GM19035 (cell line): ENCODE measurements at regions not wholly inside any gene's neighbourhood (a gene's known extent, or its start where the extent isn't known, plus 50 kb on each side); places are given as distances from the start of the nearest gene placed in this dataset.
"Not testable (repeated sequence)": the region's sequence is repeated elsewhere in the genome, so short reads cannot be mapped to it uniquely, and the experiment has no call there.

Source experiments
- ATAC-seq: cut with Tn5 transposase; IDR thresholded peaks from one replicate; pipeline ENCODE4 v1.9.1; 2021; ENCODE audit not compliant: unreplicated experiment

DNA sequence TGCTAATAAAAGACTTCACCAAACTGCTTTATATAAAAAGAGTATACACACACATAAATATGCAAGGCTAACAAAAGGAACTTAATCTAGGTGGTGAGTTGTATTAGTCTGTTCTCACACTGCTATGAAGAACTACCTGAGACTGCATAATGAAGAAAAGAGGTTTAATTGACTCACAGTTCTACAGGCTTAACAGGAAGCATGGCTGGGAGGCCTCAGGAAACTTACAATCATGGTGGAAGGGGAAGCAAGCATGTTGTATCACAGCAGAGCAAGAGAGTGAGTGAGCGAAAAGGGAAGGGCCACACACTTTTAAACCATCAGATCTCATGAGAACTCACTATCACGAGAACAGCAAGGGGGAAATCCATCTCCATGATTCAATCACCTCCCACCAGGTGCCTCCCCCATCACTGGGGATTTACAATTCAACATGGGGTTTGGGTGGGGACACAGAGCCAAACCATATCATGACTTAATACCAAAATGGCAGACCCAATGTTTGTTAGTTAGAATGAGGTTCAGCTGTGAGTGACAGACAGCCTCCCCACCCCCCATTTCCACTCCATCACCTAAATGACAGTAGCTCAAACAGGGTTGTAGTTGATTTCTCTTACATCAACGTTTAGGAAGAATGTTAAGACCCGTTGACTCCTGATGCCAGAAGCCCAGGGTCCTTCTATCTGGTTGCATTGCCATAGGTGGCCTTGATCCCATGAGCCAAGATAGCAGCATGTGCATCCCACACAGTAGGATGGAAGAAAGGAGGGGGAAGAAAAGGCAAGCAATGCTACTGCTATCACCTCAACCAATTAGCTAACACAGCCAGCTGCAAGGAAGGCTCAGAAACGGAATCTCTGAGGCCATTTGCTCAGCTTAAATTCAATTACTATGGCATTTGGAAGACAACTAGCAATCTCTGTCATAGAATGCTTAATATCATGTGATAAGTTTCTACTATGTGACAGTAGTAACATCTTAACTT lies 77.0 kb downstream of the CCDC71L start:
- no peak for ATAC-seq

DNA sequence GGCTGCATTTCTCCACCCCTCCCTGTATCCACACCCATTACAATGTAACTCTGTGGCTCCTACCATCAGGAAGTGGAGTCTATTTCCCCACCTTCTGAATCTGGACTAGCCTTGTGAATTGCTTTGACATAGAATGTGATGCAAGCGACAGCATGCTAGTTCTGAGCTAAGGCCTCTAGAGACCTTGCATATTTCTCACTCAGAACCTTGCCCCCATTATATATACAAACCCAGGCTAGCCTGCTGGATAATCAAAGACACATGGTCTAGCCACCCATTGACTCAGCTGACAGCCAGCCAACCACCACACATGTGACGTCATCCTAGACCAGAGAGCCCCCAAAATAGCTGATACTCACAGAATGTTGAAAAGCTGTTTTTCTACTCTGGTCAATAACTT lies 77.9 kb downstream of the CCDC71L start:
- no peak for ATAC-seq

DNA sequence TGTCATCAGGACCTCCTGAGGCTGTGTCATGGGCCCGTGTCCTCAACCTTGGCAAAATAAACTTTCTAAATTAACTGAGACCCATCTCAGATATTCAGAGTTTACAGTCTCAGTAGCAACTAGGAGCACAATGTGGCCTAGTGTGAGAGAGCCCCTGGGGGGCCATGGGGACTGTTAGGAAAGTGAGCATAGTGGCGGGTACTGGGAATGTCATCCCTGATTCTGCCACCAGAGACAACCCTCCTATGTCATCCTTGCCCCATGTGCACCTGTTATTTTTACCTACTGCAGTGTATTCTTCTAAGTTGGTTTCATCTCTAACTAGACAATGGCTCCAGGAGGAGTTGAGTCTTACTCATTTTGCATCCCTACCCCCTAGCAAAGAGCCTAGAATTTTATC lies 78.6 kb downstream of the CCDC71L start:
- no peak for ATAC-seq

DNA sequence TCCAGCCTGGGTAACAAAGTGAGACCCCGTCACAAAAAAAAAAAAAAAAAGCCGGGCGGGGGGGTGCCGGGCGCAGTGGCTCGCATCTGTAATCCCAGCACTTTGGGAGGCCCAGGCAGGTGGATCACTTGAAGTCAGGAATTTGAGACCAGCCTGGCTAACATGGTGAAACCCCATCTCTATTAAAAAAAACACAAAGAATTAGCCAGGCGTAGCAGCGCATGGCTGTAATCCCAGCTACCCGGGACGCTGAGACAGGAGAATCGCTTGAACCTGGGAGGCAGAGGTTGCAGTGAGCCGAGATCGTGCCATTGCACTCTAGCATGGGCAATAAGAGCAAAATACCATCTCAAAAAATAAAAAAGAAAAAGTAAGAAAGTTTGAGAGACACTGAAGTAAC lies 81.9 kb downstream of the CCDC71L start:
- not testable (repeated sequence) for ATAC-seq

DNA sequence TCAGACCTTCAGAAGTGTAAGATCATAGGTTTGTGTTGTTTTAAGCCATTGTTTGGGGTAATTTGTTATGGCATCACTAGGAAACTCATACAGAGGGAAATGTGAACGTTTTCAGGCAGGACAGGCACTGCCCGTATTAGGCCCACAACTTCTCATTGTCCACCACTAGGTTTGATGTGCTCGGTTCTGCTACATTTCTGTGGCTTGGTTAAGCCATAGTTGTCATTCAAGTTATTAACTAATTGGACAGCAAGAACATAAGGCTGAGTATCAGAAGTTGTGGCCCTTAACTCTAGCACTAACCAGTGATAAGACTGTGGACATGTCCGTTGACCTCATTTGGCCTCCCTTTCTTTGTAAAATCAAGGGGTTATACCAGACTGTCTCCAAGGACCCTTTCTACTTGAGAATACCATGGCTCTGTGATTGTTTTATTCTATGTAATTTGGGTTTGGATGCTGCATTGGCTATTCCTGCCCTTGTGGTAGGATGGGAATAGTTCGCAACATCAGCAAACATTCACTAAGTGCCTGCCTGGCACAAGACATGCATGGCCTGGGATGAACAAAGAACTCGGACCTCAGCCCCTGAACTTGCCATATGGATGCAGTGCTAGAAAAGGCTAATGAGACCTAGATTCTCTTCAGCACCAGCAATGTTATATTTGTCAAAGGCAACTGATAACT lies 85.7 kb downstream of the CCDC71L start:
- ATAC-seq: no peak

DNA sequence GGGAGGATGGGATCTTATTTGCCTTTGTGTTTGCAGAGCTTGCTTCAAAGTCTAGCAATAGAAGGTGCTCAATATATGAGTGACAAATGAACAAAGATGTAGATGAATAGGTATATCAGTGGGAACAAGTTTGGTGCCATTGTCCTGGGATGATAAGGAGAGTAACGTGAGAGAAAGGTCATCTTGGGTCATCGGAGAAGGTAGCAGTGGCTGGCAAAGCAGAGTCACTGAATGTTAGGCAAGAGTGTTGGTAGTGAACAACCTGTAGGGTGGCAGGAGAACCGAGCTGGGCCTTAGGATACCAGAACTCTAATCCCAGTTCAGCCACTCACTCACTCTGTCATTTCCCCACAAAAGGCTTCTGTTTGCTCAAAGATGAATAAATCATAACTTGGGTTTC lies 87.2 kb downstream of the CCDC71L start:
- no peak for ATAC-seq

DNA sequence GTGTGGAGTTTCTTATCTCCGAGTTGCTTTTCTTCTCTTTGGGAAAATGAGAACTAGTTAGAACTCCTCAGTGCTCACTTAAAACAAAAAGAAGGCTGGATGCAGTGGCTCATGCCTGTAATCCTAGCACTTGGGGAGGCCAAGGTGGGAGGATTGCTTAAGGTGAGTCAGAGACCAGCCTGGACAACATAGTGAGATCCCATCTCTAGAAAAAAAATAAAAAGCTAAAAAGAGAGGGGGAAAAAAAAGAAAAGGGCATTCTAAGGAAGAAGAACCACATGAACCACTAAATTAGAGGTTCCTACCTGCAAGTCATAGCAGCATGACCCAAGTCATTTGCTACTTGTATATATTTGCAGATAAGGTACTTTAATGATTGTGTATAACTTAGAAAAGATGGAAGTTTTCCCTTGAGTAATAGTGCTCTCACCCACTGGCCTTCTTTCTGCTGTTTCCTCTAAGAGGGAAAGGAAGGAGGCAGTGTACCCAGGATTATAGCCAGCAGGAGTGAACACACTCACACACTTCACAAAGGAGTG lies 87.8 kb downstream of the CCDC71L start:
- no peak for ATAC-seq

DNA sequence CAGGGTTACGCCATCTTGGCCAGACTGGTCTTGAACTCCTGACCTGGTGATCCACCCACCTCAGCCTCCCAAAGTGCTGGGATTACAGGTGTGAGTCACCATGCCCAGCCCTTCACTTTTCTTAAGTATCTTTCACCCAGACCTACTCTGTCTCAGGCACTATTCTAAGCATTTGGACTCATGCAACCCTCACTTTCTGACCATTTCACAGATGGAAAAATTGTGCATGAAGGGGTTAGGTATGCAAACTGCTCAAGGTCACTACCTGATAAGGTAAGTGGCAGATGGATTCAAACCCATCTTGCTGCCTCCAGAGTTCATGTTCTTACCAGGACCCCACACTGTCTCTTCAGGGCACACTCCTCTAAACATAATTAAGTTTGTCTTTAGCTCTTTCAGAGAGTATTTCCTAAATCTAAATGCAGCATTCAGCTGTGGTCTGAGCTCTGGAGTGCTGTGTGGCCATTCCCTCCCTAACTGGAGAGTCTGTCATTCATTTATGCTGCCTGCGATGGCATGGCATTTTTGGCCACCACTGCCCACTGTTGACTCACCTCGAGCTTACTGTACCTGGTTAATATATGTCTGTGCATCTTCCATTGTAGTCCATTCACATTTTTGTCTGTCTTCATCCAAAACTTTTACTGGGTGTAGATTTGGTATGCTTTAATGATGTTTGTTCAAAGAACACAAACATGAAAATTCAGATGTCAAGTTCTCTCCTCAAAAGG lies 88.4 kb downstream of the CCDC71L start:
- ATAC-seq: no peak

DNA sequence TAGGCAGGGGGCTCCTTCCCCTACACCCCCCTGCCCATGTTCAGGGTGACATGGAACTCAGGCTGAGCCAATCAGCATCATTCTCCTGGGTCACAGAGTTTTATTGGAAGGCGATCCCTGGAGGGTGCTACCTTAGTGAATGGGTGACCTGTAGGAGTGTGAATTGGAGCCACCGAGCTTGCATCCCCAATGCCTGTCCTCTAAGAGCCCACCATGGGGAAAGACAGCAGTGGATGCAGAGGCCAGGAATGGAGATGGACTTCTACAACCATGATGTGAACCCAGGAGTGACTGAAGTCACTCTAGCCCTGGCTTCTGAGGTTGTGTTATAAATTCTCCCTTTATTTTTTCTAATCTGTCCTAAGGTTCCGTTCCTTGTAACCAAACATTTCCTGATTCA lies 89.4 kb downstream of the CCDC71L start:
- no peak for ATAC-seq

DNA sequence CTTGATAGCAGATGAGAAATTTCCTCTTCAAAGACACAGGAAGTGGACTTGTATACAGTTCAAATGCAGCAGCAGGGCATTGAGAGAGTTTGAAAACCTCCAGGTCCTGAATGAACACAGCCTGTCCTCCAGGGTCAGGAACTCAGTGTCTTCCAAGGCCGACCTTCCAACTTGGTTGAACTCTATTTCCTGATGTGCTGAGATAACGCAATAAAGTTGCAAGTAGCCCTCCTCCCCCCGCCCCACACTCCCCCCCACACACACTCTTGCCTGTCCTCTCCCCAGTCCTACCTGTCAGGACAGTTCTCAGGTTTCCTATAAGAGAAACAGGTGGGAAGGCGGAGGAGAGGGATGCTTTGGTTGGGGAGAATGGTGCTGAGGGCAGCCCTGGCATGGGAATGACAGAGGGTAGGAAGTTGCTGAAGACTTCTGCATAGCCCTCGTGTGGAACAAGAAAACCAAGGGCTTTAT lies 90.0 kb downstream of the CCDC71L start:
- no peak for ATAC-seq

DNA sequence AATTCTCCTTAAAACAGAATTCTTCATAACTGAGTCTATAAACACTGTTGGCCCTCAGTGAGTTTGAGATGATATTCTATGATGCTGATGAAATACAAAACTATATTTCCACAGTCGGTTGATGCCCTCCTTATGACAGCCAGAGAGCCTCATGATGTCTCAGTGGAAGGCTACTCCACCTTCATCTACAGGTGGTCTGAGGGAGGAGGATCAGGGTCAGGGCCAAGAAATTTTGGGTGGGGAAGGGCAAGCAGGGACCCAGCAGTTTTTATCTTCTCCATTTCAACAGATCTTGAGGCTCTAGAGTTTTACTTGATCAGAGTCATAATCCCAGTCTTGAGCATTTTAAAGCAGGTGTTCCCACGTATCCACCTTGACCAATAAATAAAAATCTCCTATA lies 90.8 kb downstream of the CCDC71L start:
- no peak for ATAC-seq

DNA sequence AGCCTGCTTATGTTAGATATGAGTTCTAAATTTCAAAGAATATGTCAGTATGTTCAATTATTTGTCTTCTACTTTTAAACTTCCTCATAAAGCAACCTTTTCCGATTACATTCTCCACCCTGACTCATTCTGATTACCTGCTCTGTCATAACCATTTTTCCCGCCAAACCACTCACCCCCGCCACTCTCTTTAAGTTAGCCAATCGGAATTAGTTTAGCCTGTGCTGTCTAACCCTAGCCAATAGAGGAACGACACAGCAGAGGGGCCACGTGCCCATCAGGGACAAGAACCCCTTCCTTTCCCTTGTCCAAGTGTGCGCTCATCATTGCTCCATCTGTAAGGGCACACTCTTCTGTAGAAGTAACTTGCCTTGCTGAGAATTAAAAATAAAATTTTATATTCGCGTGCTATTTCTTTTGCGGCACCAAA lies 91.4 kb downstream of the CCDC71L start:
- ATAC-seq: no peak

DNA sequence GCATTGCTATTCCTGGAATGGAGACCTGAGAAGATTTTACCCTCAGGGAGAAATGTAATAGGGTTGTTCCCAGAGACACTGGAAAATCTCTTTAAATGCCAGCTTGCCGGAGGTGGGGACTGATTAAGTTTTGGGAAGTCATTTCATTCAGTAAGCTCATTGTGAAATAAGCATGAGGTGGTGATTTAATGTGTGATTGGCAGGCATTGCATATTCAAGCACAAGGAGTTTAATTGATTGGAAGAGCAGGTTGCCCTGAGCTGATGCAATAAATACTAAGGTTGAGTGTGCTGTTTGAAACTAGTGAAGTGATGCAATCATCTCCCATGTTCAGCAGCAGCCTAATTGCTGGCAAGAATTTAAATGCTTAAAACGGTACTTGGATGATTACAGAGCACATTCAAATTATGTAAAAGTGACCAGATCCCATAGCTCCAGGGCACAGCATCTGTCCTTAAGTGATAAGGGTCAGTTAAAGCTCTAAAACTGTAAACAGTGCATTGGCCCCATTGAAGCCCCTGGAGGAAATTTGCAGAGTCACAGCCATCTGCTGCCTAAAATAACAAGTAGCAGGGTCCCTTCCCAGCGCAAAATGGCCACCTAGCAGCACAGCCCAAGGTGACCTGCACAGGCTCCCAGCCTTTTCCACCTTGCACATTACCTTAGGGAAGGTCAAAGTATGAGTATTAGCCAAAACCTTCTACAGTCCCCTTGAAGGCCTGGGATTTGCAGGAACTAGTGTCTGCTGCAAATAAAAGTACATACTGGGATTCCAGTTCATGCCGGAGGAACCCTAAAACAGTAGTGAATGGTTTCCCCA lies 92.1 kb downstream of the CCDC71L start:
- no peak for ATAC-seq

DNA sequence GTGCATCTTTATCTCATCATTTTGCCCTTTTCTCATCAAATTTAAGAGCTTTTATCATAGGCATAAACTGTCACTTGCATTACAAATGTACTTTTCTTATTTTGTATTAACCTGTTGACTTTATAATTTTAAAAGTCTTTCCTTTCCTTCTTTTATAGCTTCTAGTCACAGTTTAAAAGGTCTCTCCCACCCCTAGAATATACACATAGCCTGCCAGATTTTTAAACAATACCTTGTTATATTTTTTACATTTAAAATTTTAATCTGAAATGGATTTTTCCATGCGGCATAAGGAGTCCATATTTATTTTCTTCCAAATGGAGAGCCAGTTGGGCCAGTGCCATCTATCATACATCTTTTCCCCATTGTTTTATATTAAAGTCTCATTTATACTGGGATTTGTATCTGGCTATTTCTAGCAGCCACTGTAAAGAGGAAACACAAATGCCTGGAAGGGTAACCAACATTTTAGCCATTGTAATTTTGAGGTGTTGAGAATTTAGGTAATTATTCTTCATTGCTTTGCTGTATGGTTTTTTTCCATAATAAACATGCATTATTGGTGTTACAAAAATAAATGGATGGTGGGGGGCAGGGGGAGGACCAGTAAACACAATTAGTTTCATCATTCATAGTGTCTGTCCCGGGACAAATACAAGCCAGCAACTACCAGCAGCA lies 92.8 kb downstream of the CCDC71L start:
- no peak for ATAC-seq

DNA sequence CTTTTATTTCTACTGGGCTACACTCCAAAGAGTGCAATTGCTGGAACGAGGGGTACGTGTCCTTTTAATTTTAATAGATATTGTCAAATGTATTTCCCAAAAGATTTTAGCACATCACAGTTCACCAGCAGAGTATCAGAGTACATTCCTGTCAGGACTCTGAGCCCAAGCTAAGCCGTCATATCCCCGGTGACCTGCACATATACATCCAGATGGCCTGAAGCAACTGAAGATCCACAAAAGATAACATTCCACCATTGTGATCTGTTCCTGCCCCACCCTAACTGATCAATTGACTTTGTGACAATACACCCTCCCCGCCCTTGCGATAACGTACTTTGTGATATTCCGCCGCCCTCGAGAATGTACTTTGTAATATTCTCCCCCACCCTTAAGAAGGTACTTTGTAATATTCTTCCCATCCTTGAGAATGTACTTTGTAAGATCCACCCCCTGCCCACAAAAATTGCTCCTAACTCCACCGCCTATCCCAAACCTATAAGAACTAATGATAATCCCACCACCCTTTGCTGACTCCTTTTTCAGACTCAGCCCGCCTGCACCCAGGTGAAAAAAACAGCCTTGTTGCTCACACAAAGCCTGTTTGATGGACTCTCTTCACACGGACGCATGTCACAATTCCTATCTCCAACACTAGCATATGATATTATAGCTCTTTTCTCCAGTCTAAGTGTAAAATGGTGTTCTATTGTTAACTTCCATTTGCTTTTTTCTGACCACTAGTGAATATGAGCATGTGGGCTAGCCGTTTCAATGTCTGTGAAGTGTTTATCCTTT lies 93.6 kb downstream of the CCDC71L start:
- not testable (repeated sequence) for ATAC-seq

DNA sequence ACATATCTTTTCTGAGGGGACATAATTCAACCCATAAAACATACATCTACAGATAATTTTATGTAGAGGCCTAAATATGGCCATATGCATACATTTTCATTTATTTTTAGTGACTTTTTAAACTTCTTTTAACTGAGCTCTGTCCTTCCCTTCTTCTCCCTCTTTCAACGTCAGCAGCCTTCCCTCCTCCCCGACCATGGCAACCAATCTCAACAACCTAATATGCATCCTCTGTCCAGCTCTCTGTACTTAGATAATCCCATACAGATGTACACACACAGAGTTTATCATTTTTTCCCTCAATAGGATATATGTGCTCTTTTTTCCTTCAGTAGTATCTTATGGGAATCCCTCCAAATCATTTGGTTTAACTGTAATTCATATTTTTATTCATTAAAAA lies 94.3 kb downstream of the CCDC71L start:
- ATAC-seq: no peak

DNA sequence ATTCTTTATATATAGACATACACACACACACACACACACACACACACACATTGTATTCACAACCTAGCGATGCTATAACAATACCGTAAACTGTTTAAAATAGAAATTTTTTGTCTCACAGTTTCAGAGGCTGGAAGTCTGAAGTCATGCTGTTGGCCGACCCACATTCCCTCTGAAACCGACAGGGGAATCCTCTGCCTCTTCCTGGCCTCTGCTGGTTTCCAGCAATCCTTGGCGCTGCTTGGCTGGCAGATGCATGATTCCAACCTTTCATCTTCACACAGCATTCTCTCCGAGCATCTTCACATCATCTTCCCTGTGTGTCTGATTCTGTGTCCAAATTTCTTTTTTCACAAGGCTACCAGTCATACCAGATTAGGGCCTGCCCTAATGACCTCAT lies 94.8 kb downstream of the CCDC71L start:
- no peak for ATAC-seq

DNA sequence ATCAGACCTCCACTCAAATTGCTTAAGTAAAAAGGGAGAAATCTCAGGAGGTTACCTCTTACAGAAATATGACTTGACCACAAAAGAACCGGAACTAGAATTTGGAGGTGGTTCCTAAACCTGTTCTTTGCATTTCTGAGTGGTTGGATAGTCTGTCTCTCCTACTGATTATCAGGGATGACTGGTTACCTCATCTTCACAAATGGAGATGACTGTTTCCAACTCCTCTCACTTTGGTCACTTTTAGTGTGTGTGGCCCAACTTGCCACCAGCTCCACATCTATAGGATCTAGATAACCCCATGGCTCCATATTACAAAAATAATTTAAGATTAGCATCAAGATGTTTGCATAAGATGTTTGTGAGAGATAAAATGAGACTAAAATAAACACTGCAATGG lies 95.5 kb downstream of the CCDC71L start:
- ATAC-seq: no peak
